ENCODE measurements at regions not wholly inside any gene's neighbourhood (a gene's known extent, or its start where the extent isn't known, plus 50 kb on each side); places are given as distances from the start of the nearest gene placed in this dataset.
"Not testable (repeated sequence)": the region's sequence is repeated elsewhere in the genome, so short reads cannot be mapped to it uniquely, and the experiment has no call there.

- no peak for DNase-seq
Measured at GRCh38 chr7:15143936-15144335, 241.4 kb upstream of the DGKB start.

- no peak for DNase-seq
Measured at GRCh38 chr7:15143121-15143520, 240.6 kb upstream of the DGKB start.

GRCh38 chr7:15140431-15140830 is 237.9 kb upstream of the DGKB start:
- DNase-seq = no peak

GRCh38 chr7:15131661-15132060 is 229.1 kb upstream of the DGKB start:
- DNase-seq = peak; percentile 13

GRCh38 chr7:15130666-15131541 is 228.4 kb upstream of the DGKB start:
- peak; percentile 10 for DNase-seq

- peak; percentile 20 for DNase-seq
Measured at GRCh38 chr7:15128716-15129115, 226.2 kb upstream of the DGKB start.

GRCh38 chr7:15126653-15127052 is 224.1 kb upstream of the DGKB start:
- not testable (repeated sequence) for DNase-seq

GRCh38 chr7:15123901-15124300 is 221.3 kb upstream of the DGKB start:
- no peak for DNase-seq

- DNase-seq = no peak
Measured at GRCh38 chr7:15113752-15114151, 211.2 kb upstream of the DGKB start.

- DNase-seq = no peak
Measured at GRCh38 chr7:15105711-15106110, 203.2 kb upstream of the DGKB start.

- peak; percentile 36 for DNase-seq
Measured at GRCh38 chr7:15104411-15105092, 202.0 kb upstream of the DGKB start.

GRCh38 chr7:15099074-15099473 is 196.5 kb upstream of the DGKB start:
- no peak for DNase-seq

- no peak for DNase-seq
Measured at GRCh38 chr7:15096853-15097252, 194.3 kb upstream of the DGKB start.

GRCh38 chr7:15094989-15095388 is 192.4 kb upstream of the DGKB start:
- DNase-seq = no peak

GRCh38 chr7:15087771-15088170 is 185.2 kb upstream of the DGKB start:
- peak; percentile 27 for DNase-seq

- no peak for DNase-seq
Measured at GRCh38 chr7:15086862-15087261, 184.3 kb upstream of the DGKB start.

- DNase-seq = no peak
Measured at GRCh38 chr7:15086131-15086611, 183.6 kb upstream of the DGKB start.

GRCh38 chr7:15085366-15085765 is 182.8 kb upstream of the DGKB start:
- peak; percentile 8 for DNase-seq

GRCh38 chr7:15084368-15084767 is 181.8 kb upstream of the DGKB start:
- no peak for DNase-seq

- no peak for DNase-seq
Measured at GRCh38 chr7:15081891-15082290, 179.3 kb upstream of the DGKB start.

- no peak for DNase-seq
Measured at GRCh38 chr7:15073301-15073700, 170.8 kb upstream of the DGKB start.

- DNase-seq = no peak
Measured at GRCh38 chr7:15068324-15068723, 165.8 kb upstream of the DGKB start.

- DNase-seq = no peak
Measured at GRCh38 chr7:15057272-15057671, 154.7 kb upstream of the DGKB start.

GRCh38 chr7:15054304-15054703 is 151.8 kb upstream of the DGKB start:
- not testable (repeated sequence) for DNase-seq

Data from NCI-H446 treated with DMSO at 0.1 percent for 48 hours (cell line).